AG08396 (cell line): ENCODE measurements at regions not wholly inside any gene's neighbourhood (a gene's known extent, or its start where the extent isn't known, plus 50 kb on each side); places are given as distances from the start of the nearest gene placed in this dataset.

Experiments
- DNase-seq: peaks from one replicate; pipeline ENCODE4 v3.0.0; 2012; ENCODE audit warnings: low spot score, mixed read lengths

DNA sequence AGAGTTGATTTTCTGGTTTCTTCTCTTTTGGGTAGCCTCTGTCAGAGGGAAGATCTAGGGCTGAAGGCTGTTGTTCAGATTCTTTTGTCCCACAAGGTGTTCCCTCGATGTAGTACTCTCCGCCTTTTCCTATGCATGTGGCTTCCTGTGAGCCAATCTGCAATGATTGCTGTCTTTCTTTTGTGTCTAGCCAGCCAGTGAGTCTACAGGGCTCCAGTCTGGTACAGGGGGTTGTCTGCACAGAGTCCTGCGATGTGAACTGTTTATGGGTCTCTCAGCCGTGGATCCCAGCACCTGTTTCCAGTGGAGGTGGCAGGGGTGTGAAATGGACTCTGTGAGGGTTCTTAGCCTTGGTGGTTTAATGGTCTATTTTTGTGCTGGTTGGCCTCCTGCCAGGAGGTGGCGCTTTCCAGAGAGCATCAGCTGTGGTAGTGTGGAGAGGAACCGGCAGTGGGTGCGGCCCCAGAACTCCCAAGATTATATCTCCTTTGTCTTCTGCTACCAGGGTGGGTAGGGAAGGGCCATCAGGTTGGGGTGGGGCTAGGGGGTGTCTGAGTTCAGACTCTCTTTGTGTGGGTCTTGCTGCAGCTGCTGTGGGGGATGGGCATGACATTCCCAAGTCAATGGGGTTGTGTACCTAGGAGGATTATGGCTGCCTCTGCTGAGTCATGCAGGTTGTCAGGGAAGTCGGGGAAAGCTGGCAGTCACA is 81.3 kb upstream of the C21orf91 start:
- no peak for DNase-seq

DNA sequence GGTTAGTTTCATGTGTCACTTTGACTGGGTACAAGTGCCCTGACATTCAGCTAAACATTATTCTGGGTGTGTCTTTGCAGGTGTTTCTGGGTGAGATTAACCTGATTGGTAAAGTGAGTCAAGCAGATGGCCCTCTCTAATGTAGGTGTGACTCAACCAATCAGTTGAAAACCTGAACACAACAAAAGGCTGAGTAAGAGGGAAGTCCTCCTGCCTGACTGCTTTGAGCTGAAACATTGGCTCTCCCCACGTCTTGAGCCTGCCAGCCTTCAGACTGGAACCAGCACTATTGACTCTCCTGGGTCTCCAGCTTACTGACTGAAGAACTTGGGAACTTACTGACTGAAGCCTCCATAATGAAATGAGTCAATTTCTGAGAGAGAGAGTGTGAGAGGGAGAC is 70.0 kb upstream of the C21orf91 start:
- no peak for DNase-seq

DNA sequence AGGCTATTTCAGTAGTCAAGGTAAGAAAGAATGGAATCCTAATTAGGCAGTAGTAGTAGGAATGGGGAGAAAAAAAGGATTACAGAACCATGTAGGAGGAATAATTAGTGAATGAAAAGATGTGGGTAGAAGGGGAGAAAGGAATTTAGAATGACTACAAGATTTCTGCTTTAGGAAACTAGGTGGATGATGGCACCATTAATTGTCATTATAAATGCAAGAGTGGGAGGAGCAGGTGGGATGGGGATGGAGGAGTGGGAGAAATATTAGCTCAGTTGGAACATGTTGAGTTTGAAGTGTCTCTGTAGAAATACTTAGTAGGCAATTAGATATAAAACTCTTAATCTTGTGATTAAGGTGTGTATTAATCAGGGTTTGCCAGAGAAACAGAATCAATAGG is 50.0 kb upstream of the C21orf91 start:
- DNase-seq: no peak
